ENCODE measurements at regions not wholly inside any gene's neighbourhood (a gene's known extent, or its start where the extent isn't known, plus 50 kb on each side); places are given as distances from the start of the nearest gene placed in this dataset.

GRCh38 chr5:66475731-66476130 lies 120.5 kb upstream of the MAST4 start:
- WGBS, result 89% methylated on average over 4 of the region's 4 CpGs
- TF ChIP-seq POLR2AphosphoS5 (IDR thresholded peaks at IDR 0.05) (no peak), POLR2A (IDR thresholded peaks at IDR 0.05; ENCODE audit: low read depth) (no peak), EP300 (IDR thresholded peaks at IDR 0.05) (no peak)
- TF ChIP-seq, protein P1, sequence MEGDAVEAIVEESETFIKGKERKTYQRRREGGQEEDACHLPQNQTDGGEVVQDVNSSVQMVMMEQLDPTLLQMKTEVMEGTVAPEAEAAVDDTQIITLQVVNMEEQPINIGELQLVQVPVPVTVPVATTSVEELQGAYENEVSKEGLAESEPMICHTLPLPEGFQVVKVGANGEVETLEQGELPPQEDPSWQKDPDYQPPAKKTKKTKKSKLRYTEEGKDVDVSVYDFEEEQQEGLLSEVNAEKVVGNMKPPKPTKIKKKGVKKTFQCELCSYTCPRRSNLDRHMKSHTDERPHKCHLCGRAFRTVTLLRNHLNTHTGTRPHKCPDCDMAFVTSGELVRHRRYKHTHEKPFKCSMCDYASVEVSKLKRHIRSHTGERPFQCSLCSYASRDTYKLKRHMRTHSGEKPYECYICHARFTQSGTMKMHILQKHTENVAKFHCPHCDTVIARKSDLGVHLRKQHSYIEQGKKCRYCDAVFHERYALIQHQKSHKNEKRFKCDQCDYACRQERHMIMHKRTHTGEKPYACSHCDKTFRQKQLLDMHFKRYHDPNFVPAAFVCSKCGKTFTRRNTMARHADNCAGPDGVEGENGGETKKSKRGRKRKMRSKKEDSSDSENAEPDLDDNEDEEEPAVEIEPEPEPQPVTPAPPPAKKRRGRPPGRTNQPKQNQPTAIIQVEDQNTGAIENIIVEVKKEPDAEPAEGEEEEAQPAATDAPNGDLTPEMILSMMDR (IDR thresholded peaks at IDR 0.05), result no peak
- Histone ChIP-seq H3K36me3 (no peaks in the 10 kb centered on the region), H3K4me3 (no peak overlapping the region), H3K27ac (replicated peaks in 1 of 4) (no peak overlapping the region), H3K9me3 (no peaks in the 10 kb centered on the region), H3K4me1 (no peaks in the 10 kb centered on the region), H3K27me3 (no peaks in the 10 kb centered on the region)
- intact Hi-C loops (cut with DNase I), result no loop called here
- no peak for DNase-seq (ENCODE audit: extremely low spot score)

DNA sequence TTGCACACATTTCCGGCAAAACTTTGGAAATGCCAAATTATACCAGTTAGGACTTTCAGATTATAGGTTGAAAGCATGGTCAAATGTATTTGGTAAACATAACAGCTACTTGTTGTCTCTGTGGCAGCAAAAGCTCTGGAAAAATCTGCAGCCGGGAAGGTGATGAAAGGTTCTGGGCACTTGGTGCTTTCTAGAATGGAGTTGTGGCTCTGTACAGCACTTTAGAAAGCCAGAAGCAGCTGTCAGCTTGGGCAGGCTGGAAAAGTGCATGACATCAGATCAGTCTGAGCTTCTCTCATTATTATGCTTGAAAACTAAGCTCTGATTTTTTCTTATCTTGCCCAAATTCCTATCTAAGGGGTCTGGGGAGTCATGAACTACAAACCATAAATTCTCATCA lies 118.6 kb upstream of the MAST4 start:
- Histone ChIP-seq H3K27me3 (no peaks in the 10 kb centered on the region), H3K27ac (replicated peaks in 1 of 4) (no peak overlapping the region), H3K36me3 (no peaks in the 10 kb centered on the region), H3K4me3 (no peak overlapping the region), H3K4me1 (no peaks in the 10 kb centered on the region), H3K9me3 (peaks cover 0 to 7% (median 2%) of the 10 kb centered on the region in 4 donors)
- 86% methylated on average over 2 of the region's 2 CpGs for WGBS
- DNase-seq (ENCODE audit: extremely low spot score), result no peak
- TF ChIP-seq EP300 (IDR thresholded peaks at IDR 0.05) (no peak), POLR2A (IDR thresholded peaks at IDR 0.05; ENCODE audit: low read depth) (no peak), POLR2AphosphoS5 (IDR thresholded peaks at IDR 0.05) (no peak)
- TF ChIP-seq, protein P1 (IDR thresholded peaks at IDR 0.05), result no peak
- intact Hi-C loops (cut with DNase I), result no loop called here

DNA sequence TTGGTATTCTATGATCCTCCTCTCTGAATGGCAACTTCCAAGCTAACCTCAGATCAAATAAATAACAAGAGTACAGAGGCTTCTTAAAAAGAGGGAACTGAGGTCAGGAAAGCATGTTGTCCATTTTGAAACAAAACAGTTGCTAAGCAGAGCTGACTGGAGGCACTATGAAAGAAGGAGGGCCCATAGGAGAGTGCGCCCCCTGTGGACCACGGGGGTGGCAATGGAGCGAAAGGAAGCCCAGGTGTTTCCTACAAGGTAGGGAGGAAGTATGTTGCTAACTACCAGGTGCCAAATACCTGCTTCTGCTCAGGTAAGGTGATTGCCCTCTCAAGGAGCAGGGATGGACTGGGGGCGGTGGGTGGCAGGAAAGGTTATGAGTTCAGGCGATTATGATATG lies 101.8 kb upstream of the MAST4 start:
- intact Hi-C loops (cut with DNase I), result no loop called here
- no peak overlapping the region for H3K27ac ChIP-seq (replicated peaks in 1 of 4)

GRCh38 chr5:66498791-66499207 lies 97.4 kb upstream of the MAST4 start:
- H3K27ac ChIP-seq (replicated peaks in 1 of 4), result no peak overlapping the region
- no peaks in the 10 kb centered on the region for H3K4me1 ChIP-seq
- TF ChIP-seq, protein P1 (IDR thresholded peaks at IDR 0.05), result no peak
- no peak for TF ChIP-seq POLR2AphosphoS5 (IDR thresholded peaks at IDR 0.05)
- TF ChIP-seq EP300 (IDR thresholded peaks at IDR 0.05), result no peak
- no peak for TF ChIP-seq POLR2A (IDR thresholded peaks at IDR 0.05; ENCODE audit: low read depth)
- H3K27me3 ChIP-seq, result peaks cover 0 to 5% (median 0%) of the 10 kb centered on the region in 4 donors
- WGBS, result 87% methylated on average over 4 of the region's 4 CpGs
- no peaks in the 10 kb centered on the region for H3K36me3 ChIP-seq
- no peak for DNase-seq (ENCODE audit: extremely low spot score)
- H3K9me3 ChIP-seq, result no peaks in the 10 kb centered on the region
- intact Hi-C loops (cut with DNase I), result no loop called here
- H3K4me3 ChIP-seq, result no peak overlapping the region

More for the DNA sequence above, 101.8 kb upstream of the MAST4 start:
- TF ChIP-seq EP300 (IDR thresholded peaks at IDR 0.05), result no peak
- TF ChIP-seq, protein P1 (IDR thresholded peaks at IDR 0.05), result no peak
- TF ChIP-seq POLR2AphosphoS5 (IDR thresholded peaks at IDR 0.05), result no peak
- TF ChIP-seq POLR2A (IDR thresholded peaks at IDR 0.05; ENCODE audit: low read depth), result no peak
- WGBS, result 69% methylated on average over 5 of the region's 5 CpGs
- DNase-seq (ENCODE audit: extremely low spot score), result no peak
- H3K9me3 ChIP-seq, result peaks cover 0 to 9% (median 7%) of the 10 kb centered on the region in 4 donors
- H3K4me1 ChIP-seq, result no peaks in the 10 kb centered on the region
- H3K4me3 ChIP-seq, result no peak overlapping the region
- H3K27me3 ChIP-seq, result peaks cover 0 to 5% (median 0%) of the 10 kb centered on the region in 4 donors
- no peaks in the 10 kb centered on the region for H3K36me3 ChIP-seq

DNA sequence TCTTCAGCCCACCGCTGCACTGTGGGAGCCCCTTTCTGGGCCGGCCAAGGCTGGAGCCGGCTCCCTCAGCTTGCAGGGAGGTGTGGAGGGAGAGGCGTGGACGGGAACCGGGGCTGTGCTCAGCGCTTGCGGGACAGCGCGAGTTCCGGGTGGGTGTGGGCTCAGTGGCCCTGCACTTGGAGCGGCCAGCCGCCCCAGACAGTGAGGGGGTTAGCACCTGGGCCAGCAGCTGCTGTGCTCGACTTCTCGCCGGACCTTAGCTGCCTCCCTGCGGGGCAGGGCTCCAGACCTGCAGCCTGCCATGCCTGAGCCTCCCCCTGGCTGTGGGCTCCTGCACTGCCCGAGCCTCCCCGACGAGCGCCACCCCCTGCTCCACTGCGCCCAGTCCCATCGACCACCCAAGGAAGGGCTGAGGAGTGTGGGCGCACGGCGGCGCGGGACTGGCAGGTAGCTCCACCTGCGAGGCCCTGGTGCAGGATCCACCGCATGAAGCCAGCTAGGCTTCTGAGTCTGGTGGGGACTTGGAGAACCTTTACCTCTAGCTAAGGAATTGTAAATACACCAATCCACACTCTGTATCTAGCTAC lies 92.9 kb upstream of the MAST4 start:
- TF ChIP-seq POLR2AphosphoS5 (IDR thresholded peaks at IDR 0.05), result no peak
- Histone ChIP-seq H3K4me1 (no peaks in the 10 kb centered on the region), H3K27ac (replicated peaks in 1 of 4) (no peak overlapping the region), H3K27me3 (no peaks in the 10 kb centered on the region), H3K4me3 (no peak overlapping the region), H3K36me3 (no peaks in the 10 kb centered on the region), H3K9me3 (no peaks in the 10 kb centered on the region)
- intact Hi-C loops (cut with DNase I), result no loop called here
- DNase-seq (ENCODE audit: extremely low spot score), result no peak
- 98% methylated on average over 17 of the region's 30 CpGs for WGBS
